Liver (tissue), 8 donors: ENCODE measurements at regions not wholly inside any gene's neighbourhood (a gene's known extent, or its start where the extent isn't known, plus 50 kb on each side); places are given as distances from the start of the nearest gene placed in this dataset.

Experiments used
- DNase-seq: peaks from one replicate; pipeline ENCODE4 v3.0.0-alpha.2; 2017; ENCODE audit warnings: low spot score
- H3K27ac ChIP-seq, 2 donors: one replicate each; pipeline ENCODE4 v1.7.0; 2013; ENCODE audit warnings: inconsistent platforms in 2 of 2, low read length in 2 of 2, control low read depth in 1 of 2, low read depth in 1 of 2, mild to moderate bottlenecking in 1 of 2
- H3K27me3 ChIP-seq, 4 donors: one replicate each; pipeline versions ENCODE4 v1.6.1 to v1.7.0; 2013; ENCODE audit warnings: low read length in 3 of 4, inconsistent platforms in 1 of 4, mild to moderate bottlenecking in 1 of 4, moderate library complexity in 1 of 4; ENCODE audit not compliant: control insufficient read depth in 4 of 4, insufficient read depth in 4 of 4
- H3K36me3 ChIP-seq, 4 donors: one replicate each; pipeline versions ENCODE4 v1.6.1 to v1.7.0; 2013; ENCODE audit warnings: low read length in 3 of 4, mild to moderate bottlenecking in 3 of 4, low read depth in 1 of 4, moderate library complexity in 1 of 4; ENCODE audit not compliant: control insufficient read depth in 4 of 4, insufficient read depth in 3 of 4
- H3K4me1 ChIP-seq, 4 donors: one replicate each; pipeline versions ENCODE4 v1.6.1 to v1.7.0; 2013; ENCODE audit warnings: low read length in 3 of 4, mild to moderate bottlenecking in 3 of 4, moderate library complexity in 1 of 4; ENCODE audit not compliant: control insufficient read depth in 4 of 4, insufficient read depth in 4 of 4
- H3K4me3 ChIP-seq, 3 donors: one replicate each; pipeline versions ENCODE4 v1.6.1 to v1.7.0; 2013; ENCODE audit warnings: low read length in 3 of 3, control low read depth in 1 of 3, low read depth in 1 of 3, mild to moderate bottlenecking in 1 of 3
- H3K9ac ChIP-seq, 2 donors: one replicate each; pipeline ENCODE4 v1.7.0; 2013; ENCODE audit warnings: low read length in 2 of 2, mild to moderate bottlenecking in 2 of 2, moderate library complexity in 2 of 2, control low read depth in 1 of 2, low read depth in 1 of 2
- H3K9me3 ChIP-seq, 4 donors: one replicate each; pipeline versions ENCODE4 v1.6.1 to v1.7.0; 2013; ENCODE audit warnings: low read length in 3 of 4; ENCODE audit not compliant: control insufficient read depth in 4 of 4
- EGR1 ChIP-seq, 2 donors: IDR thresholded peaks; 2 replicates each; pipeline ENCODE4 v1.6.1; 2016 to 2018; ENCODE audit warnings: antibody characterized with exemption in 2 of 2, low read depth in 2 of 2
- FOXA2 ChIP-seq: IDR thresholded peaks from 2 replicates; pipeline ENCODE4 v1.6.1; 2016; ENCODE audit warnings: antibody characterized with exemption
- GABPA ChIP-seq, 2 donors: IDR thresholded peaks in 1 of 2; conservative IDR thresholded peaks in 1 of 2; 2 replicates each; pipeline ENCODE4 v1.6.1; 2016; ENCODE audit warnings: antibody characterized with exemption in 2 of 2, mild to moderate bottlenecking in 1 of 2, moderate library complexity in 1 of 2
- HNF4A ChIP-seq, 2 donors: conservative IDR thresholded peaks; 2 replicates each; pipeline ENCODE4 v1.6.1; 2016; ENCODE audit warnings: antibody characterized with exemption in 2 of 2, mild to moderate bottlenecking in 2 of 2
- JUND ChIP-seq, 2 donors: IDR thresholded peaks; 2 replicates each; pipeline ENCODE4 v1.6.1; 2016; ENCODE audit warnings: antibody characterized with exemption in 2 of 2
- RAD21 ChIP-seq, 2 donors: IDR thresholded peaks; 2 replicates each; pipeline ENCODE4 v1.6.1; 2016; ENCODE audit warnings: antibody characterized with exemption in 2 of 2, mild to moderate bottlenecking in 2 of 2
- RXRA ChIP-seq, 2 donors: IDR thresholded peaks; 2 replicates each; pipeline ENCODE4 v1.6.1; 2017 to 2018; ENCODE audit warnings: antibody characterized with exemption in 2 of 2, mild to moderate bottlenecking in 1 of 2
- SP1 ChIP-seq: IDR thresholded peaks from 2 replicates; pipeline ENCODE4 v1.6.1; 2018; ENCODE audit warnings: antibody characterized with exemption, mild to moderate bottlenecking
- TAF1 ChIP-seq: conservative IDR thresholded peaks from 2 replicates; pipeline ENCODE4 v1.6.1; 2016; ENCODE audit warnings: antibody characterized with exemption, mild to moderate bottlenecking
- YY1 ChIP-seq: IDR thresholded peaks from 2 replicates; pipeline ENCODE4 v1.6.1; 2016; ENCODE audit warnings: antibody characterized with exemption, mild to moderate bottlenecking
- WGBS: extraction: QIAGEN DNeasy Blood & Tissue Kit; methylation state at CpG from one replicate; pipeline ENCODE4 v1.1.7; 2013; 5-methylcytosine and 5-hydroxymethylcytosine counted together
- TF ChIP-seq, protein P1 (sequence below): IDR thresholded peaks from 2 replicates; pipeline ENCODE4 v1.6.1; 2016; ENCODE audit warnings: antibody characterized with exemption
- TF ChIP-seq, protein P2 (sequence below): fragments of 150-350 bp; IDR thresholded peaks from 2 replicates; pipeline ENCODE4 v1.5.1; 2017; ENCODE audit warnings: improper control_type of control experiment, low read depth, low read length; ENCODE audit not compliant: missing input control
- TF ChIP-seq, protein P3 (sequence below): IDR thresholded peaks from 2 replicates; pipeline ENCODE4 v1.6.1; 2016; ENCODE audit warnings: antibody characterized with exemption
- TF ChIP-seq, protein P4 (sequence below): IDR thresholded peaks from 2 replicates; pipeline ENCODE4 v1.6.1; 2016; ENCODE audit warnings: antibody characterized with exemption
- donor health status: healthy.
- donor health status: healthy.
- donor health status: healthy.
- donor health status: healthy.
- donor health status: healthy.

DNA sequence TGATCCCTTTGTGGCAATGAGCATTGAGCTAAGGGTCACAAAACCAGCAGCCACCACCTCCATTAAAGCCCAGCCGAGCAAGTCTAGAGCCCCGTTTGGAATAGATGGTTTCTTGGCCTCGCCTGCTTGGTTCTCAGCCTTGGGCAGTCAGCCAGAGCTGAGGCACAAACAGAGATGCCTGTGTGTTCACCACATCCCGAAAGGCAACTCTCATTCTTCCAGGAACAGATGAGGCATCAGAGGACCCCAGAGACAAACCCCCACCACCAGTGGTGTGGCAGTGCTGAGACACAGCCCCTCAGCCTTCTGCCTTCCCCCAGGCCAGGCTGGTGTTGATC, 203.3 kb upstream of the ZMIZ1 start:
- 75% methylated on average over 4 of the region's 4 CpGs for WGBS
- TF ChIP-seq JUND (IDR thresholded peaks at IDR 0.05) (no peak), TAF1 (no peak), RXRA (IDR thresholded peaks at IDR 0.05) (no peak), YY1 (no peak), RAD21 (IDR thresholded peaks at IDR 0.05) (no peak)
- TF ChIP-seq, protein P1, sequence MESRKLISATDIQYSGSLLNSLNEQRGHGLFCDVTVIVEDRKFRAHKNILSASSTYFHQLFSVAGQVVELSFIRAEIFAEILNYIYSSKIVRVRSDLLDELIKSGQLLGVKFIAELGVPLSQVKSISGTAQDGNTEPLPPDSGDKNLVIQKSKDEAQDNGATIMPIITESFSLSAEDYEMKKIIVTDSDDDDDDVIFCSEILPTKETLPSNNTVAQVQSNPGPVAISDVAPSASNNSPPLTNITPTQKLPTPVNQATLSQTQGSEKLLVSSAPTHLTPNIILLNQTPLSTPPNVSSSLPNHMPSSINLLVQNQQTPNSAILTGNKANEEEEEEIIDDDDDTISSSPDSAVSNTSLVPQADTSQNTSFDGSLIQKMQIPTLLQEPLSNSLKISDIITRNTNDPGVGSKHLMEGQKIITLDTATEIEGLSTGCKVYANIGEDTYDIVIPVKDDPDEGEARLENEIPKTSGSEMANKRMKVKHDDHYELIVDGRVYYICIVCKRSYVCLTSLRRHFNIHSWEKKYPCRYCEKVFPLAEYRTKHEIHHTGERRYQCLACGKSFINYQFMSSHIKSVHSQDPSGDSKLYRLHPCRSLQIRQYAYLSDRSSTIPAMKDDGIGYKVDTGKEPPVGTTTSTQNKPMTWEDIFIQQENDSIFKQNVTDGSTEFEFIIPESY, result no peak
- Histone ChIP-seq H3K9ac (no peak overlapping the region), H3K27ac (no peak overlapping the region), H3K27me3 (no peaks in the 10 kb centered on the region), H3K4me1 (no peaks in the 10 kb centered on the region), H3K9me3 (no peaks in the 10 kb centered on the region), H3K36me3 (no peaks in the 10 kb centered on the region), H3K4me3 (no peak overlapping the region)
- DNase-seq, result peak; percentile 23

DNA sequence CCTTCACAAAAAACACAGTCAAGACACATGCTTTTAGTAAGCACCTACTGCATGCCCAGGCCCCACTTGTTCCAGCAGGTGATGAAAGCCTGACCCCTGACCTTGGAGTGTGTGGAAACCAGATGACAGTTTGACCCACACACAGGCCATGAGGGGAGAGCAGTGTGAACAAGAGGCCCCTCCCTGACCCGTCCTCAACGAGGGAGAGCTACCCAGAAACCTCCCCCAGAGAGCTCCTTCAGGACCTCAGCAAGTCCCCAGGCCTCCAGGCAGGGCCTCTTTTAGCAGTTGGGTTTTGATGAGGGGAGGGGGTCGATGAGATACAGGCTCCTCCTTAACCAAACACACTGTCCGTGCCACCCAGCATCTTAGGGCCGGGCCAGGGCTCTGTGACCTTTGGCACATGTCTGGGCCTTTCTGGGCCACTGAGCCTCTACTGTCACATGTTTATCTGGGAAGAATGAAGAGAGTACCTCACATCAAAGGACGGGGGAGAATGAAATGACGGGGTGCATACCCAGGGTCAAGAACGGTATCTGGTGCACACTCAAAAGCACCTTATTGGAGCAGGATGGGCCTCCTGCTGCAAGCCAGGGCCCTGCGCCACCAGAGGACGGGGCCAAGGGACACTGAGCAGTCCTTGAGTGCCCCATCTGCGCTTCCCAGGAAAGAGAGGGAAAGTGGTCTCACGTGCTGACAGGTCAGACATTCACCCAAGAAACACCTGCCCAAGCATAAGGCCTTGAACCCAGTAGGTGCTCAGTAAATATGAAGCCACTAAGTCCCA, 202.6 kb upstream of the ZMIZ1 start:
- no peak overlapping the region for H3K4me3 ChIP-seq
- 87% methylated on average over 12 of the region's 12 CpGs for WGBS
- H3K36me3 ChIP-seq, result no peaks in the 10 kb centered on the region
- H3K9me3 ChIP-seq, result no peaks in the 10 kb centered on the region
- H3K27ac ChIP-seq, result no peak overlapping the region
- H3K4me1 ChIP-seq, result no peaks in the 10 kb centered on the region
- H3K27me3 ChIP-seq, result no peaks in the 10 kb centered on the region
- H3K9ac ChIP-seq, result no peak overlapping the region
- peak; percentile 27 for DNase-seq
- TF ChIP-seq SP1 (no peak), YY1 (no peak), FOXA2 (no peak), HNF4A (conservative IDR thresholded peaks at IDR 0.05) (no peak), EGR1 (IDR thresholded peaks at IDR 0.05; ENCODE audit: low read depth in 2 of 2) (no peak), GABPA (IDR thresholded peaks at IDR 0.05 in 1 of 2, conservative IDR thresholded peaks at IDR 0.05 in 1 of 2) (no peak), RAD21 (IDR thresholded peaks at IDR 0.05) (no peak), JUND (IDR thresholded peaks at IDR 0.05) (no peak)
- TF ChIP-seq, protein P2, sequence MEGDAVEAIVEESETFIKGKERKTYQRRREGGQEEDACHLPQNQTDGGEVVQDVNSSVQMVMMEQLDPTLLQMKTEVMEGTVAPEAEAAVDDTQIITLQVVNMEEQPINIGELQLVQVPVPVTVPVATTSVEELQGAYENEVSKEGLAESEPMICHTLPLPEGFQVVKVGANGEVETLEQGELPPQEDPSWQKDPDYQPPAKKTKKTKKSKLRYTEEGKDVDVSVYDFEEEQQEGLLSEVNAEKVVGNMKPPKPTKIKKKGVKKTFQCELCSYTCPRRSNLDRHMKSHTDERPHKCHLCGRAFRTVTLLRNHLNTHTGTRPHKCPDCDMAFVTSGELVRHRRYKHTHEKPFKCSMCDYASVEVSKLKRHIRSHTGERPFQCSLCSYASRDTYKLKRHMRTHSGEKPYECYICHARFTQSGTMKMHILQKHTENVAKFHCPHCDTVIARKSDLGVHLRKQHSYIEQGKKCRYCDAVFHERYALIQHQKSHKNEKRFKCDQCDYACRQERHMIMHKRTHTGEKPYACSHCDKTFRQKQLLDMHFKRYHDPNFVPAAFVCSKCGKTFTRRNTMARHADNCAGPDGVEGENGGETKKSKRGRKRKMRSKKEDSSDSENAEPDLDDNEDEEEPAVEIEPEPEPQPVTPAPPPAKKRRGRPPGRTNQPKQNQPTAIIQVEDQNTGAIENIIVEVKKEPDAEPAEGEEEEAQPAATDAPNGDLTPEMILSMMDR, result no peak
- TF ChIP-seq, protein P1, result no peak
- TF ChIP-seq, protein P3, sequence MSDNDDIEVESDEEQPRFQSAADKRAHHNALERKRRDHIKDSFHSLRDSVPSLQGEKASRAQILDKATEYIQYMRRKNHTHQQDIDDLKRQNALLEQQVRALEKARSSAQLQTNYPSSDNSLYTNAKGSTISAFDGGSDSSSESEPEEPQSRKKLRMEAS, result no peak
- TF ChIP-seq, protein P4, sequence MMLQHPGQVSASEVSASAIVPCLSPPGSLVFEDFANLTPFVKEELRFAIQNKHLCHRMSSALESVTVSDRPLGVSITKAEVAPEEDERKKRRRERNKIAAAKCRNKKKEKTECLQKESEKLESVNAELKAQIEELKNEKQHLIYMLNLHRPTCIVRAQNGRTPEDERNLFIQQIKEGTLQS, result no peak
